Hematopoietic multipotent progenitor cell treated with erythropoietin and hydrocortisone succinate and interleukin-3 and kit ligand, for 6 days (in vitro differentiated cells): ENCODE measurements at regions not wholly inside any gene's neighbourhood (a gene's known extent, or its start where the extent isn't known, plus 50 kb on each side); places are given as distances from the start of the nearest gene placed in this dataset.

Experiments
- DNase-seq: peaks from one replicate; pipeline ENCODE4 v3.0.0-alpha.2; 2015

- DNase-seq = no peak
Measured at GRCh38 chr20:60249436-60249835, 291.2 kb downstream of the CDH26 start.

DNA sequence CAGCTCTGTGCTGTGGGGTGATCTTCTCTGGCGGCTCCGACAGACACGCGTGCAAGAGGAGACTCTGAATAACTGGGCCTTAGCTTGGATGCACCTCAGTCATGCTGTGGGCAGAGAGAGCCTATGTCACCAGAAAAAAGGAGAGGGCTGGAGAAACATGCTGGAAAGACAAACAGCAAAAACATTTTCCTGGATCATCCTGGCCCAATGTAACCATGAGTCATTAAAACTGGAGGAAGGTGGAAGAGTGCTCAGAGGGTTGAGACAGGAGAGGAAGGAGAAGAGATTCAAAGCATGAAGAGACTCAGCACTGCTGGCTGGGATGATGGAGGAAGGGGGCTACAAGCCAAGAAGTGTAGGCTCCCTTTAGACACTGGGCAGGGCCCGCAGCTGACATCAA, 292.0 kb downstream of the CDH26 start:
- no peak for DNase-seq

DNA sequence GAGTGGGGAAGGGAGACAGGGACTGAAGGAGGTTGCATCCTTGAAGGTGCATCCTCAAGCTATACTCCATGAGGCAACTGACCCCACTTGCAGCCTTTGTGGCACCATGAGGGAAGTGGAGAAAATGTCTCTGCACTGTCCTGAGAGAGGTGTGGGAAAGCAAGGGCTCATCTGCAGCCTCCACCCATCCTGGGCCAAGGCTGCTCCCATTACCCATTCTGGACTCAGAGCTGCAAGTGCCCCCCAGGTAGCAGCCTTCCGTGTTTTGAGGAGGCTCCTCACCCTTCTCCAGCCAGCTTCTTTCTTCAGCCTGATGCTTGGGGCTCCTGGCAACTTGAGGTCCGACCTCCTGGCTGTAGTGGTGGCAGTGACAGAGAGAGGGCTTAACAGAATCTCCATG, 294.6 kb downstream of the CDH26 start:
- no peak for DNase-seq

DNA sequence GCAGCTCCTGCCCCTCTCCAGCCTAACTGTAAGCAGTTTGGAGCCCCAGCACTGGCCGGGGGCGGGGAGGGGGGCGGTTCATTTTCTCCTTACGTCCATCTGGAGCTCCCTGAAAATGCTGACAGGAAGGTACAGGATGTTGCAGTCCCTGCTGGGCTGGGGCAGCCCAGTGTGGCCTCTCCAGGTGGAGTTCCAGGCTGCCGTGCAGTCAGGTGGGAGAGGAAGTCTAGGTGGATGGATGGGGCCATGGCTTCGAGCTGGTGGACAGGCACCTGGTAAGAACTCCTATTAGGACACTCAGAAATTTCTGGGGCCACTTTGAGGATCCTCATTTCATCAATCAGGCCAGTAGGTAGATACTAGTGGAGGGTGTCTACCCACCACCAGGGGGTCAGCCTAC, 295.2 kb downstream of the CDH26 start:
- DNase-seq = no peak

DNA sequence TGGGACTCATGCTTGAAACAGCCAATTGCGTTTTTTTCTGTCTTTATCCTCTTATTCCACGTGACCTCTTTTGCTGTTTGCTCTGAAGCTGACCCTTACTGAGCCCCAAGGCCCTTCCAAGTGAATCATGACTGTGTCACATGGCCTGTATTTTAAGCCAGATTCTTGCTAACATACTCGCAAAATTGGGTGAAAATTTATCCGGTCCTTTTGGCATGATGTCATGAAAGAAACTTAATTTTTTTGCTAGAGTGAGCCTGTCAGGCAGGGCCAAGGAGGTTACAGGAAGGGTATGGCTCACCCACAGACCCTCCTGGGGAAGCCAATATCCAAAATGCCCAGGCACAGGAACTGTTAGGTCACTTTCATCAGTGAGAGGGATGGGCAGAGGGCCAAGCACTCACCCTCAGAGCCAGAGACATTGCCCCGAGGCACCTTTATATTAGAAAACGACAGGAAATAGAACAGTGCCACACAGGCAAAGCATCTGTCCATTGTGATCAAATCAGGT, 296.7 kb downstream of the CDH26 start:
- DNase-seq = no peak

DNA sequence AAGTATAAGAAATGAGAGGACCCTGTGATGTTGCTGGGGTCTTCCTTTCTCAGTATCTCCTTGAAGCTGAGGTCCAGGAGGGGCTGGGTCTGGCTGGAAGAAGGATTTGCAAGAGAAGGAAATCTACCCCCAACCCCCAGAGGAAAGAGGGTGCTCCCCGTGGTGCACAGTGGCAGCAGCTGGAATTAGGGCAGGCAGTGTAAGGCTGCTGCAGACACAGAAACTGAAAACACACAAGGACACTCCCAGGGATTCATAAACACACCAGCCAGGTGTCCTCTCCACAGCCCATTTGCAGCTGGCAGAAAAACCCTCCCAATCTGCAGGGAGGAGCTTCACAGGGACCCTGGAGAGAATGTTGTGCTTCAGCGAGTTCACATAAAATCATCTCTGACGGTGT, 297.2 kb downstream of the CDH26 start:
- DNase-seq = no peak

DNA sequence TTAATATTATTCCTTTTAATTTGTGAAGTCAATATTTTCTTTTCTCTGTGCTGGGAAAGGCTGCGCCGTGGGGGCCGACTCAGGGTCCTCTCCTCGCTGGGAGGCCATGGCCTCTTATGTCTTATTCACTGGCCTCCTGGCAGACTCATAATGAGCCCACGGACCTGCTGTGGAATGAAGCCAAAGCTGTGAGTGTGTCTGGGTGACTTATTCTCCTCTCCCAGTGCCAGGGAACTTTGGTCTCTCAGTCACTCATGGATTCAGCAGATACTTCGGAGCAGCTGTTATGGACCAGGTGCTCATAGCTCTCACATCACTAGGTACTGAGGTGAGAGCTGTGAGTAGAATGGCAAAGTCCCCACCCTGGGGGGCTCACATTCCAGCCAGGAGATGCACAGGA, 297.6 kb downstream of the CDH26 start:
- DNase-seq = no peak

DNA sequence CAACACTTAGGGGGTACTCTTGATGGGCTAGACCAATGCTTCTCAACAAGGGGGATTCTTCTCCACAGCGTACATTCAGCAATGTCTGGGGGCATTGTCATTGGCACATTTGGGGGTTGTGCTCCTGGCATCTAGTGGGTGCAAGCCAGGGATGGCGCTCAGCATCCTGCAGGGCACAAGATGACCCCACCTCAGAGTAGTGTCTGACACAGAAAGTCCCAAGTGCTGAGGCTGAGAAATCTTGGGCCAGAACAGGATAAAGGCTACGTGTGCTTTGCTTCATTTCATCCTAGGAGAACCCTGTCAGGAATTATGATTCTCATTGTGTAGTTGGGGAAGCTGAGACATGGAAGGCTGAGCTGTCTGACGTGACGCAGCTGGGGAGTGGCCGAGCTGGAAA, 298.6 kb downstream of the CDH26 start:
- no peak for DNase-seq

GRCh38 chr20:60257671-60258070, 299.4 kb downstream of the CDH26 start:
- no peak for DNase-seq

DNA sequence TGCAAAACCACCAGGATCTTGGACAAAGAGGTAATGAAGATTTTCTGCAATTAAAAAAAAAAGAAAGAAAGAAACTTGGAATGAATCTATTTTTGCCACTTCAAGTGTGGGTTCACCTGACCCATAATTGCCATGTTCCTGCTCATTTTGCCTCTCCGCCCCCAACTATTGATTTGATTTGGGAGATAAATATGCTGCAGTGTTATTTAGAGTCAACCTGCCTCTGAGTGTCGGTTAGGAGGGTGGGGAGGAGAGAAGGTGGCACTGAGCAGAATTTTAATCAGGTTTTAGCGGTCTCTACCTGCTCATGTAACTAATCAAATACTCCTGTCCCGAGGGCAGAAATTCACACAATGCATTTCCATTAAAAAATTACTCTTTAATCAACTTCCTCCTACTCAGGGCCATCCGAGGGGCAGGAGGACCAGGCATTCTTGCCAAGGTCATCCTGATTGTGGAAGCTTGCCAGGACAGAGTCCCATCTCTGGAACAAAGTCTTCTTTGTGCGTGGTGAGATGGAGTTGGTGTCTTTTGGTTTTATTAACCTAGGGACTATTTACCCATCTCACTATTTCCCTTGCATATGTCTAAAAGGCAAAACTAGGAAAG, 300.1 kb downstream of the CDH26 start:
- DNase-seq = no peak

- peak; percentile 47 for DNase-seq
Measured at GRCh38 chr20:60261333-60261732, 303.1 kb downstream of the CDH26 start.

DNA sequence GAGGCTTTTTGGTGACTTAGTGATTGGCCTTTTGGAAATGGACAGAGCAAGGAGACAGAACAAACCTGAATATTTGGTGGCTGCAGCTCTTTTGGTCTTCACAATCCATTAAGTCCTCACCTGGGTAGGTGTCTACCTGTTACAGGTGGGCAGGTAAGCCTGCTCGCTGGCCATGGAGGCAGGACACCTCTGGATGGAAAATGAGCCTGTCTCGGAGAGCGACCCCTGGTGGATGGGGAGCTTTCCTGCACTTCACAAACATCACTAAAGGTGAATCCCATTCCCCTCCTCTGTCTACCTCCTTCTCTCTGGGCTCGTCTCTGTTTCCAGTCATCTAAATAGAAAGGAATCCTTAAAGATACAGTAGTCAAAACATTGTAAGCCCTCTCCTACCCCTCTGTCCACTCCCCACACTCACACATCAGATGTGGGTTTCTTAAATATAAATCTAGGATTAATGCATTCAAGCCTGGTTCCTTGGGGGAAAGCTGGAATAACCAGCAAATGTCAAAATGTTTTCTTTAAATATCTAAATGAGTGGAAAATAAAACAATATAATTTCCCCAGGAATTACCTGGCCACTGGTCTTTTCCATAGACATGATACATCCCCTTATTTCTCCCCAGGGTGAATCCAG, 304.9 kb downstream of the CDH26 start:
- peak; percentile 66 for DNase-seq

GRCh38 chr20:60263725-60264709, 305.8 kb downstream of the CDH26 start:
- DNase-seq = no peak

DNA sequence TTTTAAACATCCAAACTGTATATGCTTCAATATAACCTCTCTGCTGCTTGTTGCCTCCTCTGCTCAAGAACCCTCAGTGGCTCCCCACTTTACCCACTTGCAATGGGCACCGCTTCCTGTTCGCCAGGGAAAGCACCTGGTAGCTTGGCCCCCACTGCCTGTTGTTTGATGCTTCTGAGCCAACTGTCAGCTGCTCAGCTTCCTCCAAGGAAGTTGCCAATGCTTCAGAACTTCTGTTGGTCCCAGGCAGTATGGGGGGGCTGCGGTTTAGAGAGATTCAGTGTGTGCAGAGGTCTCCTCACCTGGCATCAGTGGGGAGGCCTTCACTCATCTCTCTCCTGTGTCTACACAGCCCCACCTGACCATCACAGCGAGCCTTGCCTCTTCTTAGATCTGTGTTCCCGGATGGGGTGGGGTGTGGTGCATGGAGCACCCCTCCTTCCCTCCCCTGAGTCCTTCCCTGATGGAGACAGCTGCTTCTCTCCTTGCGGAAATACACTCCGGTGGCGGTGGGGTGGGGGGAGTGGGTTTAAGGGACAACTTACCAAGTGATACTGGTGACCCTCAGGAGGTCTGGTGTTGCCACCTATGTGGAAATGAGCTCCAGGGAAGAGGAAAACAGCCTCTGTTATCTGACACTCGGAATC, 308.1 kb downstream of the CDH26 start:
- DNase-seq = no peak

GRCh38 chr20:60268491-60268890, 310.3 kb downstream of the CDH26 start:
- no peak for DNase-seq

DNA sequence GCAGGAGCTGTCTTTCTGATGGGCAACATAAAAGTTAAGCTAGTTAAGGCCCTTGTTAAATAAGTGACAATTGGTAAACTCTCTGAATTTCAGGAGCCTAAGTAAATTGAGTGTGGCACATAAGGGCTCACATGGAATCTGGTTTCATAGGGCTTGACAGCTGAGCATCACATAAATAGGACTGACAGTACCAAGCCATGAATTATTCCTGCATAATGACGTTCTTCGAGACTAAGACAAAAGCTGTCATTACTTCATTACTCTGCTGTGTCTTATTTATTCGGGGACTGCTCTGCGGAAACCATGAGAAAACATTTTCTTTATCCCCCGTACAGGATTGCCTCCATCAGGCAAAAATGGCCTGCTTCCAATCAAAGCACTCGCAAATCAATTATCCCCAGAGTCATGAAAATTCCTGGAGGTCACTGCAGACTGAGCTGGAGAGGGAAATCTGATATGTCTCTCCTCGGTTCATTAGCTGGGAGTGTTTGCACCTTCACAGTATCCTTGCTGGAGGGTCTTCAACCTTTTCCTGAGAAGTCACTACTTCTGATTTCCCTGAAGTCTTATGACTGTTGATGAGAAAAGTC, 311.4 kb downstream of the CDH26 start:
- DNase-seq = no peak

- no peak for DNase-seq
Measured at GRCh38 chr20:60270341-60270740, 312.1 kb downstream of the CDH26 start.

GRCh38 chr20:60271597-60271996, 313.4 kb downstream of the CDH26 start:
- DNase-seq = peak; percentile 14

GRCh38 chr20:60272790-60273189, 314.6 kb downstream of the CDH26 start:
- no peak for DNase-seq

DNA sequence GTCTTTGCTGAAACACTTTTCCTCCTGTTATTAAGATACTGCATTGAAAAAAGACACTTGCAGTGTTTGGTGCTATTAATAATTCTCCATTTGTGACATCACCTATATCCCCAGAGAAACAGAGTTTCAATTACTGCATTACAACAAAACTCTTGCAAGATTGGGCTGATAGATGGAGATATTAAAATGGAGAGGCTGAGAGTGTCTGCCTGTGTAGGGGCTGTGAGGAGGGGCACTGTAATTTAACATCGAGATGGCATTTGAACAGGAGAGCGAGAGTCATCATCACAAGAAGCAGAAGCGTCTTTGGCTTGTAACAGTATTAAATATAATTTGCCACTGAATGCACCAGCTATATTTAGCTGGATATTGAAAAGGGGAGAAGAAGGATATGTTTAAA, 316.5 kb downstream of the CDH26 start:
- DNase-seq = no peak

GRCh38 chr20:60281295-60281694, 323.1 kb downstream of the CDH26 start:
- no peak for DNase-seq

DNA sequence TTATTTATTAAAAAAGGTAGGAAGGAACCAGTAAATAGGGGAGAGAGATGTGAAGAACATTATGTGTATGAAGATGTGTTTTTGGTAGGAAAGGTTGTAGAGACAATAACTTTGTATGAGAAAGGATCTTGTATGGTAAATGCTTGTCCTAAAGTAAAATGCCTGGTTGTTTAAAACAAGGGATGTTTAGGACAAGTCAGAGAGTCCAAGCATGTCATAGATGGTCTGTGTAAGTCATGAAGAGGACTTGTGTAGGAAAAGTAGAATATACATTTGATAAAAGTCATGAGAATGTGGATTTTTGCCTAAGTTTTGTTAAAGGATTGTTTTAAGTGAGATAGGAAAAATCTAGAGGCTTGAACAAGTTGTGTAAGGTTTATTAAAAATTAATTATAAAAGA, 325.1 kb downstream of the CDH26 start:
- DNase-seq = peak; percentile 9

GRCh38 chr20:60286764-60287163, 328.5 kb downstream of the CDH26 start:
- DNase-seq = no peak
